Activated CD8-positive, alpha-beta T cell treated with anti-CD3 and anti-CD28 coated beads for 36 hours (primary cell): ENCODE measurements at regions not wholly inside any gene's neighbourhood (a gene's known extent, or its start where the extent isn't known, plus 50 kb on each side); places are given as distances from the start of the nearest gene placed in this dataset.

Experiments used
- ATAC-seq: fragments of 200-7000 bp; cut with Tn5 transposase; one replicate; pipeline ENCODE4 v1.10.0; 2021; ENCODE audit warnings: mild to moderate bottlenecking, moderate library complexity
- CTCF ChIA-PET: fragments of 350-600 bp; sonication (Branson Sonifier 250); formaldehyde crosslinking; loops from one replicate; lab custom pipeline; 2021; ENCODE audit warnings: antibody characterized with exemption; lab: Charles Lee
- POLR2A ChIA-PET: fragments of 350-600 bp; sonication (Branson Sonifier 250); formaldehyde crosslinking; loops from one replicate; lab custom pipeline; 2021; ENCODE audit warnings: antibody characterized with exemption; lab: Charles Lee
- DNase-seq: peaks from one replicate; pipeline ENCODE4 v3.0.0-alpha.2; 2020
- H3K27ac Mint-ChIP-seq: one replicate; pipeline ENCODE4 v1.8.0; 2021; ENCODE audit warnings: mild to moderate bottlenecking, mixed read lengths
- H3K27me3 Mint-ChIP-seq: one replicate; pipeline ENCODE4 v1.8.0; 2021; ENCODE audit warnings: mixed read lengths
- H3K36me3 Mint-ChIP-seq: one replicate; pipeline ENCODE4 v1.8.0; 2021; ENCODE audit warnings: low read depth, mixed read lengths
- H3K4me1 Mint-ChIP-seq: one replicate; pipeline ENCODE4 v1.8.0; 2021; ENCODE audit warnings: low read depth, mixed read lengths
- H3K4me3 Mint-ChIP-seq: one replicate; pipeline ENCODE4 v1.8.0; 2021; ENCODE audit warnings: mild to moderate bottlenecking, moderate library complexity, mixed read lengths
- H3K9me3 Mint-ChIP-seq: one replicate; pipeline ENCODE4 v1.8.0; 2021; ENCODE audit warnings: mixed read lengths
- intact Hi-C: fragments of 100-400 bp; cut with micrococcal nuclease; formaldehyde crosslinking; loops from one replicate; pipeline ENCODE4 v1.10.0; 2022
- TF ChIP-seq, protein P1 (sequence below): fragments of 200-600 bp; IDR thresholded peaks from one replicate; pipeline ENCODE4 v1.8.0; 2022; ENCODE audit warnings: antibody characterized with exemption, mild to moderate bottlenecking

- TF ChIP-seq, protein P1, sequence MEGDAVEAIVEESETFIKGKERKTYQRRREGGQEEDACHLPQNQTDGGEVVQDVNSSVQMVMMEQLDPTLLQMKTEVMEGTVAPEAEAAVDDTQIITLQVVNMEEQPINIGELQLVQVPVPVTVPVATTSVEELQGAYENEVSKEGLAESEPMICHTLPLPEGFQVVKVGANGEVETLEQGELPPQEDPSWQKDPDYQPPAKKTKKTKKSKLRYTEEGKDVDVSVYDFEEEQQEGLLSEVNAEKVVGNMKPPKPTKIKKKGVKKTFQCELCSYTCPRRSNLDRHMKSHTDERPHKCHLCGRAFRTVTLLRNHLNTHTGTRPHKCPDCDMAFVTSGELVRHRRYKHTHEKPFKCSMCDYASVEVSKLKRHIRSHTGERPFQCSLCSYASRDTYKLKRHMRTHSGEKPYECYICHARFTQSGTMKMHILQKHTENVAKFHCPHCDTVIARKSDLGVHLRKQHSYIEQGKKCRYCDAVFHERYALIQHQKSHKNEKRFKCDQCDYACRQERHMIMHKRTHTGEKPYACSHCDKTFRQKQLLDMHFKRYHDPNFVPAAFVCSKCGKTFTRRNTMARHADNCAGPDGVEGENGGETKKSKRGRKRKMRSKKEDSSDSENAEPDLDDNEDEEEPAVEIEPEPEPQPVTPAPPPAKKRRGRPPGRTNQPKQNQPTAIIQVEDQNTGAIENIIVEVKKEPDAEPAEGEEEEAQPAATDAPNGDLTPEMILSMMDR = no peak
- Mint-ChIP-seq H3K36me3 (no peaks in the 10 kb centered on the region), H3K27ac (no peak overlapping the region), H3K4me3 (no peak overlapping the region), H3K27me3 (peaks cover 6% of the 10 kb centered on the region), H3K9me3 (no peaks in the 10 kb centered on the region), H3K4me1 (no peaks in the 10 kb centered on the region)
- CTCF ChIA-PET = no interaction called here
- ATAC-seq (no peak), DNase-seq (no peak)
- intact Hi-C loops = no loop called here
- POLR2A ChIA-PET = no interaction called here
Measured at GRCh38 chr7:114110666-114111065, 191.9 kb upstream of the PPP1R3A start.

DNA sequence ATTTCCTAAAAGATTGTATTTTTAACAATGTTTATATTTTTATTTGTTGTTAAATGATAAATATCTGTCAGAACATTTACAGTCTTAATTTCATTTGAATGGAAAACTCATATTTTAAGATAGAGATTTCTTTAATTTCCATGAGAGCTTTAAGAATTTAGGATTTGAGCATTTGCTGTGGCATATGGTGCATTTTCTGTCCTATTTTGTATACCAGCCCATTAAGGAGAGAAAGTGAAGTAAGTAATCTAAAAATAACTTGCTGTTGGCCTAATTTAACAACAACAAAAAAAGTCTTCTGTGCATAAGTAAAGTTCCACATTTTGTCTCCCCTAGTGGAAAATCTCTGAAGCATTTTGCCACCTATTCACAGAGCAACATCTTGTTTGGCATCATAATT is 190.9 kb upstream of the PPP1R3A start:
- Mint-ChIP-seq H3K9me3 (no peaks in the 10 kb centered on the region), H3K4me1 (no peaks in the 10 kb centered on the region)
- intact Hi-C loops = no loop called here

GRCh38 chr7:114109304-114109703 is 190.5 kb upstream of the PPP1R3A start:
- H3K27ac Mint-ChIP-seq = no peak overlapping the region
- ChIA-PET CTCF (no interaction called here), POLR2A (no interaction called here)
- H3K27me3 Mint-ChIP-seq = peaks cover 6% of the 10 kb centered on the region
- intact Hi-C loops = no loop called here
- H3K36me3 Mint-ChIP-seq = no peaks in the 10 kb centered on the region
- H3K4me3 Mint-ChIP-seq = no peak overlapping the region
- no peaks in the 10 kb centered on the region for H3K4me1 Mint-ChIP-seq
- no peaks in the 10 kb centered on the region for H3K9me3 Mint-ChIP-seq
- TF ChIP-seq, protein P1 = no peak
- ATAC-seq = no peak
- DNase-seq = no peak

More for the DNA sequence above, 190.9 kb upstream of the PPP1R3A start:
- Mint-ChIP-seq H3K4me3 (no peak overlapping the region), H3K36me3 (no peaks in the 10 kb centered on the region), H3K27me3 (peaks cover 6% of the 10 kb centered on the region), H3K27ac (no peak overlapping the region)
- CTCF ChIA-PET = no interaction called here
- ATAC-seq = no peak
- no peak for DNase-seq
- TF ChIP-seq, protein P1 = no peak
- POLR2A ChIA-PET = no interaction called here

- CTCF ChIA-PET = no interaction called here
- H3K27me3 Mint-ChIP-seq = peaks cover 6% of the 10 kb centered on the region
- no peaks in the 10 kb centered on the region for H3K4me1 Mint-ChIP-seq
- no peak overlapping the region for H3K27ac Mint-ChIP-seq
- POLR2A ChIA-PET = no interaction called here
- no peak for ATAC-seq
- H3K9me3 Mint-ChIP-seq = no peaks in the 10 kb centered on the region
- H3K4me3 Mint-ChIP-seq = no peak overlapping the region
- no peaks in the 10 kb centered on the region for H3K36me3 Mint-ChIP-seq
- intact Hi-C loops = no loop called here
- DNase-seq = no peak
- TF ChIP-seq, protein P1 = no peak
Measured at GRCh38 chr7:114108510-114108909, 189.7 kb upstream of the PPP1R3A start.

DNA sequence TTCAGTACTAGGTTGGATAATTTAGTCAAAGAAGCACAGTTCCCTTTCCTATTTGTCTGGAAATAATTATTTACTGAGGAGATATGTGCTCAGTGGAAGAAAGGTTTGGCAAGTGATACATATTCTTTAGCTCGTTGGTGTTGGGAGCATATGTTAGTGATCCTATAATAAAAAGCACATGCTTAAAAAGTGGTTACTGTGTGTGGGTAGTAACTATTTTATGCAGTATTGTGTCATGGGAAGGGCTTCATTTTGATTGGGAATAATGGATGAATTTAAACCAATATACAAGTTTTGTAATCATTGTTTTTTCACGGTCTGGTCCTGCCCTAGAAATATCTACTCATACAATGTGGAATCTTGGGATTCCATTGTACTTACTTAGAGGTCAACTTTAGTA is 188.7 kb upstream of the PPP1R3A start:
- CTCF ChIA-PET = no interaction called here
- H3K4me3 Mint-ChIP-seq = no peak overlapping the region
- H3K27ac Mint-ChIP-seq = no peak overlapping the region
- DNase-seq (no peak), ATAC-seq (no peak)
- H3K4me1 Mint-ChIP-seq = no peaks in the 10 kb centered on the region
- no peaks in the 10 kb centered on the region for H3K9me3 Mint-ChIP-seq
- H3K36me3 Mint-ChIP-seq = no peaks in the 10 kb centered on the region
- intact Hi-C loops = no loop called here
- H3K27me3 Mint-ChIP-seq = peaks cover 6% of the 10 kb centered on the region
- TF ChIP-seq, protein P1 = no peak
- POLR2A ChIA-PET = no interaction called here
